HL-60 (cell line): ENCODE measurements at regions not wholly inside any gene's neighbourhood (a gene's known extent, or its start where the extent isn't known, plus 50 kb on each side); places are given as distances from the start of the nearest gene placed in this dataset.

ENCODE experiments used
- DNase-seq, 2 experiments: peaks; one replicate each; pipeline ENCODE4 v3.0.0-alpha.2; 2010 to 2020; ENCODE audit warnings: low read depth in 1 of 2, low spot score in 1 of 2
- H3K27ac ChIP-seq: fragments of 250-450 bp; sonication (Bioruptor Pico); replicated peaks from 2 replicates; pipeline ENCODE4 v1.5.1; 2020; ENCODE audit warnings: mild to moderate bottlenecking, moderate library complexity
- H3K27me3 ChIP-seq: fragments of 250-450 bp; sonication (Bioruptor Pico); 2 replicates; pipeline ENCODE4 v1.5.1; 2021; ENCODE audit warnings: mild to moderate bottlenecking, moderate library complexity; ENCODE audit not compliant: insufficient read depth, poor library complexity, severe bottlenecking
- H3K4me3 ChIP-seq: replicated peaks from 2 replicates; pipeline ENCODE4 v1.5.1; 2011; ENCODE audit warnings: mild to moderate bottlenecking, control low read depth, low read length; ENCODE audit not compliant: insufficient read depth
- GABPA ChIP-seq: IDR thresholded peaks from 2 replicates; pipeline ENCODE4 v1.6.1; 2012; ENCODE audit warnings: low read depth
- POLR2AphosphoS5 ChIP-seq: IDR thresholded peaks from 2 replicates; pipeline ENCODE4 v1.6.1; 2012; ENCODE audit warnings: low read depth
- SPI1 ChIP-seq: IDR thresholded peaks from 2 replicates; pipeline ENCODE4 v1.6.1; 2012; ENCODE audit warnings: low read depth, mild to moderate bottlenecking, borderline replicate concordance
- TF ChIP-seq, protein P1 (sequence below): IDR thresholded peaks from one replicate; pipeline ENCODE4 v1.5.1; 2011; ENCODE audit warnings: low read length, control low read depth, inconsistent platforms; ENCODE audit not compliant: insufficient read depth
- TF ChIP-seq, protein P2 (sequence below): IDR thresholded peaks from 2 replicates; pipeline ENCODE4 v1.6.1; 2012; ENCODE audit warnings: low read depth; ENCODE audit not compliant: insufficient replicate concordance

DNA sequence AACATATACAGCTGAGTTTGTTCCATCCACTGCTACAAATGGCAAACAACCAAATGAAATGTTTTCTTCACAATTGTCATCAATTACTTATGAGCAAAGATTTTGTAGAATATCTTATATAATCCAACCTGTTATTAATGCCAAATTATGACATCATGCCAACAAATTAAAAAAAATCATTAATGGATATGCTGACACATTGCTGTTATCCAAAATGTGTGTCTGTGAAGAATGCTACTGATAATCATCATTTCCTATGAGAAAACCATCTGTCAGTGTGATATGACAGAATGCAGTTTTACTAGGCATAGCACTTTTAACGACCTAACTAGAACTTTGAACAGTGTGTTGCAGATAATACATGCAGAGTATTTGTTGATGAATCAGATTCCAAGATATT is 556.5 kb upstream of the KCNMB2 start:
- no peaks in the 10 kb centered on the region for H3K27me3 ChIP-seq
- TF ChIP-seq SPI1 = no peak
- TF ChIP-seq, protein P1, sequence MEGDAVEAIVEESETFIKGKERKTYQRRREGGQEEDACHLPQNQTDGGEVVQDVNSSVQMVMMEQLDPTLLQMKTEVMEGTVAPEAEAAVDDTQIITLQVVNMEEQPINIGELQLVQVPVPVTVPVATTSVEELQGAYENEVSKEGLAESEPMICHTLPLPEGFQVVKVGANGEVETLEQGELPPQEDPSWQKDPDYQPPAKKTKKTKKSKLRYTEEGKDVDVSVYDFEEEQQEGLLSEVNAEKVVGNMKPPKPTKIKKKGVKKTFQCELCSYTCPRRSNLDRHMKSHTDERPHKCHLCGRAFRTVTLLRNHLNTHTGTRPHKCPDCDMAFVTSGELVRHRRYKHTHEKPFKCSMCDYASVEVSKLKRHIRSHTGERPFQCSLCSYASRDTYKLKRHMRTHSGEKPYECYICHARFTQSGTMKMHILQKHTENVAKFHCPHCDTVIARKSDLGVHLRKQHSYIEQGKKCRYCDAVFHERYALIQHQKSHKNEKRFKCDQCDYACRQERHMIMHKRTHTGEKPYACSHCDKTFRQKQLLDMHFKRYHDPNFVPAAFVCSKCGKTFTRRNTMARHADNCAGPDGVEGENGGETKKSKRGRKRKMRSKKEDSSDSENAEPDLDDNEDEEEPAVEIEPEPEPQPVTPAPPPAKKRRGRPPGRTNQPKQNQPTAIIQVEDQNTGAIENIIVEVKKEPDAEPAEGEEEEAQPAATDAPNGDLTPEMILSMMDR = no peak
- TF ChIP-seq, protein P2, sequence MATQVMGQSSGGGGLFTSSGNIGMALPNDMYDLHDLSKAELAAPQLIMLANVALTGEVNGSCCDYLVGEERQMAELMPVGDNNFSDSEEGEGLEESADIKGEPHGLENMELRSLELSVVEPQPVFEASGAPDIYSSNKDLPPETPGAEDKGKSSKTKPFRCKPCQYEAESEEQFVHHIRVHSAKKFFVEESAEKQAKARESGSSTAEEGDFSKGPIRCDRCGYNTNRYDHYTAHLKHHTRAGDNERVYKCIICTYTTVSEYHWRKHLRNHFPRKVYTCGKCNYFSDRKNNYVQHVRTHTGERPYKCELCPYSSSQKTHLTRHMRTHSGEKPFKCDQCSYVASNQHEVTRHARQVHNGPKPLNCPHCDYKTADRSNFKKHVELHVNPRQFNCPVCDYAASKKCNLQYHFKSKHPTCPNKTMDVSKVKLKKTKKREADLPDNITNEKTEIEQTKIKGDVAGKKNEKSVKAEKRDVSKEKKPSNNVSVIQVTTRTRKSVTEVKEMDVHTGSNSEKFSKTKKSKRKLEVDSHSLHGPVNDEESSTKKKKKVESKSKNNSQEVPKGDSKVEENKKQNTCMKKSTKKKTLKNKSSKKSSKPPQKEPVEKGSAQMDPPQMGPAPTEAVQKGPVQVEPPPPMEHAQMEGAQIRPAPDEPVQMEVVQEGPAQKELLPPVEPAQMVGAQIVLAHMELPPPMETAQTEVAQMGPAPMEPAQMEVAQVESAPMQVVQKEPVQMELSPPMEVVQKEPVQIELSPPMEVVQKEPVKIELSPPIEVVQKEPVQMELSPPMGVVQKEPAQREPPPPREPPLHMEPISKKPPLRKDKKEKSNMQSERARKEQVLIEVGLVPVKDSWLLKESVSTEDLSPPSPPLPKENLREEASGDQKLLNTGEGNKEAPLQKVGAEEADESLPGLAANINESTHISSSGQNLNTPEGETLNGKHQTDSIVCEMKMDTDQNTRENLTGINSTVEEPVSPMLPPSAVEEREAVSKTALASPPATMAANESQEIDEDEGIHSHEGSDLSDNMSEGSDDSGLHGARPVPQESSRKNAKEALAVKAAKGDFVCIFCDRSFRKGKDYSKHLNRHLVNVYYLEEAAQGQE = no peak
- TF ChIP-seq GABPA = no peak
- TF ChIP-seq POLR2AphosphoS5 = no peak
- no peak for DNase-seq
- H3K27ac ChIP-seq = no peak overlapping the region
- no peak overlapping the region for H3K4me3 ChIP-seq

DNA sequence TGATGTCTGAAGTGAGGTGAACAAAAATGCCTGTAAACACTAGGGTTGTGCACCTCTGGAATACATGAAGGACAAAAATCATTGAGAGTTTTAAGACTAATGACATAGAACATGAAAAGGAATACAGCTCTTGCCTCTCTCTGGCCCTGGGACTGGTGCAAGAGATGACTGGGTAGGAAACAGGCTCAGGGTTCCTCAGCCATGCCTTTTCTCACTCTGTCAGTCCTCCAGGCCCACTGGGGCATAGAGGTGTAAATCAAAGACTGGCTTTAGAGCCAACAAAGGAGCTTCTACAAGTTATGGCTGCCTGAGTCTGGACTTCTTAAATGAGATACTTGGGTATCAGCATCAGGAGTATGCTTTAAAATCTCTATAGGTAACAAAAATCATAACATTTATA is 554.7 kb upstream of the KCNMB2 start:
- TF ChIP-seq SPI1 = no peak
- TF ChIP-seq GABPA = no peak
- TF ChIP-seq, protein P2 = no peak
- TF ChIP-seq POLR2AphosphoS5 = no peak
- TF ChIP-seq, protein P1 = no peak
- no peak overlapping the region for H3K4me3 ChIP-seq
- no peak overlapping the region for H3K27ac ChIP-seq
- H3K27me3 ChIP-seq = no peaks in the 10 kb centered on the region
- DNase-seq = no peak

DNA sequence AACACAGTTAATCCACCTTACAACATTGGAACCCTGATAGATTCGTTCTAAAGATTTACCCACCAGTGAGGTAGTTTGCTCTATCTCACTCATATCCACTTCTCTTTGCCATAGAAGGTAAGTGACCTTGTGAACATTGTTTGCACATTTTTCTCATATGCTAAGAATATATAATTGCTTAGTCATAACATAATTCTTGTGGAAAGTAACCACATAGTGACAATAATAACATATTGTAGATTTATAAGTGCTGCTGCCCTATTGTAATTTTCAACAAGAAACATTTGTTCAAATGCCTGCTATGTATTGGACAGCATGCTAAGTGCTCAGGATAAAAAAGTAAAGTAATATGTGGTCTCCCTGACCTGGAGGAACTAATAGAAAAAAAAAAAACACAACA is 554.2 kb upstream of the KCNMB2 start:
- Histone ChIP-seq H3K4me3 (no peak overlapping the region), H3K27me3 (no peaks in the 10 kb centered on the region), H3K27ac (no peak overlapping the region)
- DNase-seq = no peak
- TF ChIP-seq, protein P2 = no peak
- TF ChIP-seq SPI1 (no peak), GABPA (no peak), POLR2AphosphoS5 (no peak)
- TF ChIP-seq, protein P1 = no peak
